ENCODE measurements at regions not wholly inside any gene's neighbourhood (a gene's known extent, or its start where the extent isn't known, plus 50 kb on each side); places are given as distances from the start of the nearest gene placed in this dataset.

DNA sequence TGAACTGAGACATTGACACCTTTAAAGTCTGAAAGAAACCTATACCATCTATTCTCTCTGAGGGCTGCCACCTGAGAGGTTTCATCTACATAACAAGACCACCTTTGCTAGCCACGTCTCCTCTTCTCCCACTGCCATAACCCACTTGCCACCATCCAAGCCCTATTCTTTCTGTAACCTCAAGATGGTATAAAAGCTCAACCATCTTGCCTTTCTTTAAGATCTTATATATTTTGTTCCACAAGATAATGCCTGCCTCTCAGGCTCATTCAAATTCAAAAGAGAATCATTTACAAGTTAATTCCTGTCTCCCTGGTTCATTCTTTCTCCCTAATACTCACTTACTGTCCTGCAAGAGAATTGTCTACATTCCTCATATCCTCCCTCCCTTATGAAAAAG lies 192.5 kb downstream of the OTOR start:
- TF ChIP-seq, protein P1, sequence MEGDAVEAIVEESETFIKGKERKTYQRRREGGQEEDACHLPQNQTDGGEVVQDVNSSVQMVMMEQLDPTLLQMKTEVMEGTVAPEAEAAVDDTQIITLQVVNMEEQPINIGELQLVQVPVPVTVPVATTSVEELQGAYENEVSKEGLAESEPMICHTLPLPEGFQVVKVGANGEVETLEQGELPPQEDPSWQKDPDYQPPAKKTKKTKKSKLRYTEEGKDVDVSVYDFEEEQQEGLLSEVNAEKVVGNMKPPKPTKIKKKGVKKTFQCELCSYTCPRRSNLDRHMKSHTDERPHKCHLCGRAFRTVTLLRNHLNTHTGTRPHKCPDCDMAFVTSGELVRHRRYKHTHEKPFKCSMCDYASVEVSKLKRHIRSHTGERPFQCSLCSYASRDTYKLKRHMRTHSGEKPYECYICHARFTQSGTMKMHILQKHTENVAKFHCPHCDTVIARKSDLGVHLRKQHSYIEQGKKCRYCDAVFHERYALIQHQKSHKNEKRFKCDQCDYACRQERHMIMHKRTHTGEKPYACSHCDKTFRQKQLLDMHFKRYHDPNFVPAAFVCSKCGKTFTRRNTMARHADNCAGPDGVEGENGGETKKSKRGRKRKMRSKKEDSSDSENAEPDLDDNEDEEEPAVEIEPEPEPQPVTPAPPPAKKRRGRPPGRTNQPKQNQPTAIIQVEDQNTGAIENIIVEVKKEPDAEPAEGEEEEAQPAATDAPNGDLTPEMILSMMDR (IDR thresholded peaks at IDR 0.05; ENCODE audit: insufficient read depth, low read length, poor library complexity, severe bottlenecking): no peak
- no peak for TF ChIP-seq EZH2phosphoT487 (conservative IDR thresholded peaks at IDR 0.05; ENCODE audit: low read length)

Measured in SU-DHL-6 (cell line).